ENCODE measurements at regions not wholly inside any gene's neighbourhood (a gene's known extent, or its start where the extent isn't known, plus 50 kb on each side); places are given as distances from the start of the nearest gene placed in this dataset.

GRCh38 chr11:92276773-92277172 lies 52.2 kb downstream of the FAT3 start:
- peak overlapping the region; percentile 45 for H3K27ac ChIP-seq (ENCODE audit: insufficient read depth, low read length)
- no peaks in the 10 kb centered on the region for H3K79me2 ChIP-seq (ENCODE audit: control insufficient read depth, insufficient read depth, low read length)
- no peaks in the 10 kb centered on the region for H3K36me3 ChIP-seq (ENCODE audit: control insufficient read depth, insufficient read depth, low read length)
- no peak overlapping the region for H3K9ac ChIP-seq (ENCODE audit: insufficient read depth, low read length)
- no peak overlapping the region for H2AFZ ChIP-seq (ENCODE audit: low read length)
- no peaks in the 10 kb centered on the region for H4K20me1 ChIP-seq (ENCODE audit: control insufficient read depth, extremely low read depth, insufficient read depth, low read length)
- no peak overlapping the region for H3K4me2 ChIP-seq (ENCODE audit: extremely low read depth, insufficient read depth, low read length)
- no peaks in the 10 kb centered on the region for H3K27me3 ChIP-seq (ENCODE audit: control insufficient read depth, insufficient read depth, low read length)
- peaks cover 8% of the 10 kb centered on the region for H3K4me1 ChIP-seq (ENCODE audit: control insufficient read depth, extremely low read depth, insufficient read depth, low read length)
- TF ChIP-seq EZH2 (IDR thresholded peaks at IDR 0.05; ENCODE audit: low read length, missing control alignments) (no peak), CTCF (conservative IDR thresholded peaks at IDR 0.05 in 1 of 2, IDR thresholded peaks at IDR 0.05 in 1 of 2; ENCODE audit: low read depth in 1 of 2, low read length in 2 of 2) (no peak)
- peak; percentile 47 to 65 for DNase-seq (ENCODE audit: low read depth in 2 of 2)
- no peaks in the 10 kb centered on the region for H3K9me3 ChIP-seq (ENCODE audit: control insufficient read depth, insufficient read depth, low read depth, low read length)
- no peak overlapping the region for H3K4me3 ChIP-seq (replicated peaks in 1 of 4; ENCODE audit: control extremely low read depth in 1 of 4, insufficient read depth in 1 of 4, low read depth in 3 of 4, low read length in 4 of 4)

- Histone ChIP-seq H3K27me3 (ENCODE audit: control insufficient read depth, insufficient read depth, low read length) (no peaks in the 10 kb centered on the region), H3K4me3 (replicated peaks in 1 of 4; ENCODE audit: control extremely low read depth in 1 of 4, insufficient read depth in 1 of 4, low read depth in 3 of 4, low read length in 4 of 4) (no peak overlapping the region), H4K20me1 (ENCODE audit: control insufficient read depth, extremely low read depth, insufficient read depth, low read length) (no peaks in the 10 kb centered on the region), H3K36me3 (ENCODE audit: control insufficient read depth, insufficient read depth, low read length) (no peaks in the 10 kb centered on the region), H3K9ac (ENCODE audit: insufficient read depth, low read length) (no peak overlapping the region), H3K27ac (ENCODE audit: insufficient read depth, low read length) (no peak overlapping the region), H3K9me3 (ENCODE audit: control insufficient read depth, insufficient read depth, low read depth, low read length) (no peaks in the 10 kb centered on the region), H3K4me1 (ENCODE audit: control insufficient read depth, extremely low read depth, insufficient read depth, low read length) (peaks cover 8% of the 10 kb centered on the region), H3K4me2 (ENCODE audit: extremely low read depth, insufficient read depth, low read length) (no peak overlapping the region), H2AFZ (ENCODE audit: low read length) (no peak overlapping the region), H3K79me2 (ENCODE audit: control insufficient read depth, insufficient read depth, low read length) (no peaks in the 10 kb centered on the region)
- TF ChIP-seq CTCF (conservative IDR thresholded peaks at IDR 0.05 in 1 of 2, IDR thresholded peaks at IDR 0.05 in 1 of 2; ENCODE audit: low read depth in 1 of 2, low read length in 2 of 2) (no peak), EZH2 (IDR thresholded peaks at IDR 0.05; ENCODE audit: low read length, missing control alignments) (no peak)
- peak in 1 of 2 donors; percentile 24 for DNase-seq (ENCODE audit: low read depth in 2 of 2)
Measured at GRCh38 chr11:92277871-92278270, 53.3 kb downstream of the FAT3 start.

- DNase-seq (ENCODE audit: low read depth in 2 of 2): no peak
- peaks cover 8% of the 10 kb centered on the region for H3K4me1 ChIP-seq (ENCODE audit: control insufficient read depth, extremely low read depth, insufficient read depth, low read length)
- no peaks in the 10 kb centered on the region for H4K20me1 ChIP-seq (ENCODE audit: control insufficient read depth, extremely low read depth, insufficient read depth, low read length)
- H3K4me2 ChIP-seq (ENCODE audit: extremely low read depth, insufficient read depth, low read length): no peak overlapping the region
- no peak overlapping the region for H3K27ac ChIP-seq (ENCODE audit: insufficient read depth, low read length)
- no peaks in the 10 kb centered on the region for H3K27me3 ChIP-seq (ENCODE audit: control insufficient read depth, insufficient read depth, low read length)
- H3K79me2 ChIP-seq (ENCODE audit: control insufficient read depth, insufficient read depth, low read length): no peaks in the 10 kb centered on the region
- TF ChIP-seq EZH2 (IDR thresholded peaks at IDR 0.05; ENCODE audit: low read length, missing control alignments) (no peak), CTCF (conservative IDR thresholded peaks at IDR 0.05 in 1 of 2, IDR thresholded peaks at IDR 0.05 in 1 of 2; ENCODE audit: low read depth in 1 of 2, low read length in 2 of 2) (no peak)
- no peak overlapping the region for H3K9ac ChIP-seq (ENCODE audit: insufficient read depth, low read length)
- H2AFZ ChIP-seq (ENCODE audit: low read length): no peak overlapping the region
- H3K36me3 ChIP-seq (ENCODE audit: control insufficient read depth, insufficient read depth, low read length): no peaks in the 10 kb centered on the region
- H3K9me3 ChIP-seq (ENCODE audit: control insufficient read depth, insufficient read depth, low read depth, low read length): no peaks in the 10 kb centered on the region
- H3K4me3 ChIP-seq (replicated peaks in 1 of 4; ENCODE audit: control extremely low read depth in 1 of 4, insufficient read depth in 1 of 4, low read depth in 3 of 4, low read length in 4 of 4): no peak overlapping the region
Measured at GRCh38 chr11:92278791-92279433, 54.3 kb downstream of the FAT3 start.
